ENCODE measurements at regions not wholly inside any gene's neighbourhood (a gene's known extent, or its start where the extent isn't known, plus 50 kb on each side); places are given as distances from the start of the nearest gene placed in this dataset.

DNA sequence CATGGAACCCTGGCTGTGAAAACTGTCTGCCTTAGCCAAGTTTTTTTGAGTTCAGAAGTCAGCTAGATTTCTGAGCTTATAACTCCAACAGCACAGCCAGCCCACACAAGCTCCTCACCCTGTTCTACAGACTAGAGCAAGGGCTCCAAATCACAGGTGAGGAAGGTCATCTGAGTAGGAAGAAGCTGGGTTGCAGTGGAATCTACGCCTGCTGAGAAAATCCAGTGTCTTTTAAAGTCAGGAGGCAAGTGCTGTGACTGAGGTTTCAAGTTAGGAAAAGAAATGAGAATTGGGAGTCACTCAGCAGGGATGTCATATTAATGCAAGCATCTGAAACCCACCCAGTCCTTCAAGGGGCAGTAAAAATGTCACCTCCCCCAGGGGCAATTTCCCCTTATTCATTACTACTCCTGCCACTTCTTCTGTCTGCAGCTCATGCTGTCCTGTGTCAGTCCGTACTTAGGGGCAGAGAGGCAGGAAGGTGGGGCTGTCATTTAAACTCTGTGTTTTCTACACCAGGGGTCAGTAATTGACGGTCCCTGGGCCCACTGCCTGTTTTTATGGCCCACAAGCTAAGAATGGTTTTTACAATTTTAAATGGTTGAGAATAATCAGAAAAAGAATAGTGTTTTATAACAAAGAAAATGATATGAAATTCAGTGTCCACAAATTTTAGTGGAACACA is 551.1 kb downstream of the BCL11A start:
- no peak for DNase-seq (ENCODE audit: low read depth)
- TF ChIP-seq, protein P1, sequence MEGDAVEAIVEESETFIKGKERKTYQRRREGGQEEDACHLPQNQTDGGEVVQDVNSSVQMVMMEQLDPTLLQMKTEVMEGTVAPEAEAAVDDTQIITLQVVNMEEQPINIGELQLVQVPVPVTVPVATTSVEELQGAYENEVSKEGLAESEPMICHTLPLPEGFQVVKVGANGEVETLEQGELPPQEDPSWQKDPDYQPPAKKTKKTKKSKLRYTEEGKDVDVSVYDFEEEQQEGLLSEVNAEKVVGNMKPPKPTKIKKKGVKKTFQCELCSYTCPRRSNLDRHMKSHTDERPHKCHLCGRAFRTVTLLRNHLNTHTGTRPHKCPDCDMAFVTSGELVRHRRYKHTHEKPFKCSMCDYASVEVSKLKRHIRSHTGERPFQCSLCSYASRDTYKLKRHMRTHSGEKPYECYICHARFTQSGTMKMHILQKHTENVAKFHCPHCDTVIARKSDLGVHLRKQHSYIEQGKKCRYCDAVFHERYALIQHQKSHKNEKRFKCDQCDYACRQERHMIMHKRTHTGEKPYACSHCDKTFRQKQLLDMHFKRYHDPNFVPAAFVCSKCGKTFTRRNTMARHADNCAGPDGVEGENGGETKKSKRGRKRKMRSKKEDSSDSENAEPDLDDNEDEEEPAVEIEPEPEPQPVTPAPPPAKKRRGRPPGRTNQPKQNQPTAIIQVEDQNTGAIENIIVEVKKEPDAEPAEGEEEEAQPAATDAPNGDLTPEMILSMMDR (conservative IDR thresholded peaks at IDR 0.05; ENCODE audit: low read depth, low read length) = no peak
- H3K4me3 ChIP-seq (ENCODE audit: low read length) = no peak overlapping the region

GRCh38 chr2:60000686-60001085 is 552.8 kb downstream of the BCL11A start:
- DNase-seq (ENCODE audit: low read depth) = no peak
- TF ChIP-seq, protein P1 (conservative IDR thresholded peaks at IDR 0.05; ENCODE audit: low read depth, low read length) = no peak
- no peak overlapping the region for H3K4me3 ChIP-seq (ENCODE audit: low read length)

GRCh38 chr2:59998324-59998723 is 555.1 kb downstream of the BCL11A start:
- no peak for DNase-seq (ENCODE audit: low read depth)
- no peak overlapping the region for H3K4me3 ChIP-seq (ENCODE audit: low read length)

GRCh38 chr2:59997371-59997770 is 556.1 kb downstream of the BCL11A start:
- DNase-seq (ENCODE audit: low read depth) = no peak
- no peak overlapping the region for H3K4me3 ChIP-seq (ENCODE audit: low read length)
- TF ChIP-seq, protein P1 (conservative IDR thresholded peaks at IDR 0.05; ENCODE audit: low read depth, low read length) = no peak

More at GRCh38 chr2:59998324-59998723, 555.1 kb downstream of the BCL11A start:
- TF ChIP-seq, protein P1 (conservative IDR thresholded peaks at IDR 0.05; ENCODE audit: low read depth, low read length) = no peak

GRCh38 chr2:59996855-59997254 is 556.6 kb downstream of the BCL11A start:
- TF ChIP-seq, protein P1 (conservative IDR thresholded peaks at IDR 0.05; ENCODE audit: low read depth, low read length) = no peak
- no peak overlapping the region for H3K4me3 ChIP-seq (ENCODE audit: low read length)
- DNase-seq (ENCODE audit: low read depth) = no peak

GRCh38 chr2:59993726-59994125 is 559.7 kb downstream of the BCL11A start:
- TF ChIP-seq, protein P1 (conservative IDR thresholded peaks at IDR 0.05; ENCODE audit: low read depth, low read length) = no peak
- H3K4me3 ChIP-seq (ENCODE audit: low read length) = no peak overlapping the region
- no peak for DNase-seq (ENCODE audit: low read depth)

DNA sequence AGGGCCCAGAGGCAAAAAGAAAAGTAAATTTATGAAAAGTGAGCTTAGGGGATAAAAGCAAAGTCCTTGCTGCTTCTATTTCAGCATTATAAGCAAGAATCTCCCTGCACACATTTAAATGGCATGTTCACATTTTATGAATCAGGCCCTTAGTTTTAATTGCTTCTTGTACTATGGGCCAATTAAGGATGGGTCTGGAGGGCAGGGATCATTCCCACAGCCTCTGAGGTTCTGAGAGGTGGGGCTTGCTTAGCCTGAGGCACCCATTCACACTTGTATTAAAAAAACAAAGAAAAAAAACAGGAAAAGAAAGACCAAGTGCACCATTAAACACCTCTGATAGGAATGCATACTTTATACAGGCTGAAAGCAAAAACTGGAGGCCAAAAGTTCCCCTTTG is 565.1 kb downstream of the BCL11A start:
- TF ChIP-seq, protein P1 (conservative IDR thresholded peaks at IDR 0.05; ENCODE audit: low read depth, low read length) = no peak
- DNase-seq (ENCODE audit: low read depth) = no peak
- H3K4me3 ChIP-seq (ENCODE audit: low read length) = no peak overlapping the region

All from retinal pigment epithelial cell (primary cell).